NCI-H146 (cell line): ENCODE measurements at regions not wholly inside any gene's neighbourhood (a gene's known extent, or its start where the extent isn't known, plus 50 kb on each side); places are given as distances from the start of the nearest gene placed in this dataset.
"Not testable (repeated sequence)": the region's sequence is repeated elsewhere in the genome, so short reads cannot be mapped to it uniquely, and the experiment has no call there.

Experiments
- DNase-seq: peaks from one replicate; lab custom pipeline; 2025; lab: John Stamatoyannopoulos, UW

GRCh38 chr12:32010631-32011336, 51.6 kb downstream of the RESF1 start:
- no peak for DNase-seq

GRCh38 chr12:32012249-32012785, 53.1 kb downstream of the RESF1 start:
- no peak for DNase-seq

- no peak for DNase-seq
Measured at GRCh38 chr12:32015036-32015435, 55.8 kb downstream of the RESF1 start.

GRCh38 chr12:32016680-32017482, 57.7 kb downstream of the RESF1 start:
- DNase-seq, result no peak

GRCh38 chr12:32021346-32021773, 62.1 kb downstream of the RESF1 start:
- no peak for DNase-seq

GRCh38 chr12:32022387-32022786, 63.2 kb downstream of the RESF1 start:
- DNase-seq, result not testable (repeated sequence)

- not testable (repeated sequence) for DNase-seq
Measured at GRCh38 chr12:32023861-32024260, 64.6 kb downstream of the RESF1 start.

GRCh38 chr12:32024884-32025592, 65.8 kb downstream of the RESF1 start:
- DNase-seq, result no peak

GRCh38 chr12:32025906-32026305, 66.7 kb downstream of the RESF1 start:
- DNase-seq, result no peak

GRCh38 chr12:32027684-32028365, 68.6 kb downstream of the RESF1 start:
- DNase-seq, result no peak

GRCh38 chr12:32030151-32030550, 70.9 kb downstream of the RESF1 start:
- no peak for DNase-seq

GRCh38 chr12:32030676-32031075, 71.5 kb downstream of the RESF1 start:
- DNase-seq, result no peak

GRCh38 chr12:32031109-32031508, 71.9 kb downstream of the RESF1 start:
- no peak for DNase-seq

- DNase-seq, result no peak
Measured at GRCh38 chr12:32032205-32032810, 73.1 kb downstream of the RESF1 start.

GRCh38 chr12:32033406-32033805, 73.2 kb upstream of the BICD1 start:
- DNase-seq, result no peak

GRCh38 chr12:32034045-32034444, 72.6 kb upstream of the BICD1 start:
- DNase-seq, result no peak

GRCh38 chr12:32036477-32037263, 70.0 kb upstream of the BICD1 start:
- peak; percentile 18 for DNase-seq

- no peak for DNase-seq
Measured at GRCh38 chr12:32039347-32039746, 67.3 kb upstream of the BICD1 start.

GRCh38 chr12:32039917-32040575, 66.6 kb upstream of the BICD1 start:
- no peak for DNase-seq

- DNase-seq, result no peak
Measured at GRCh38 chr12:32043928-32044549, 62.6 kb upstream of the BICD1 start.
